Stomach (tissue), 8 donors: ENCODE measurements at regions not wholly inside any gene's neighbourhood (a gene's known extent, or its start where the extent isn't known, plus 50 kb on each side); places are given as distances from the start of the nearest gene placed in this dataset.

Source experiments
- DNase-seq, 2 donors: peaks; one replicate each; pipeline versions ENCODE4 v3.0.0 to v3.0.0-alpha.2; 2013 to 2019
- H3K27ac ChIP-seq, 5 donors: fragments of 200-600 bp in 4 of 5; sonication (generic) in 4 of 5; one replicate each; pipeline ENCODE4 v1.5.1; 2013 to 2019; ENCODE audit warnings: mild to moderate bottlenecking in 1 of 5, moderate library complexity in 1 of 5
- H3K27me3 ChIP-seq, 3 donors: fragments of 200-600 bp; sonication (generic); one replicate each; pipeline ENCODE4 v1.5.1; 2017 to 2019; ENCODE audit warnings: mixed run types in 1 of 3
- H3K36me3 ChIP-seq, 4 donors: fragments of 200-600 bp; sonication (generic); 1 replicate in 3 of 4; 2 replicates in 1 of 4; pipeline ENCODE4 v1.5.1; 2016 to 2019
- H3K4me1 ChIP-seq, 4 donors: fragments of 200-600 bp; sonication (generic); one replicate each; pipeline ENCODE4 v1.5.1; 2016 to 2019
- H3K4me3 ChIP-seq, 4 donors: fragments of 200-600 bp; sonication (generic) in 3 of 4; one replicate each; pipeline ENCODE4 v1.5.1; 2016 to 2019; ENCODE audit warnings: mild to moderate bottlenecking in 1 of 4
- H3K9me3 ChIP-seq, 4 donors: fragments of 200-600 bp; sonication (generic); one replicate each; pipeline ENCODE4 v1.5.1; 2016 to 2019
- EP300 ChIP-seq: sonication (generic); formaldehyde crosslinking; IDR thresholded peaks from one replicate; pipeline ENCODE4 v1.6.1; 2017; ENCODE audit warnings: antibody characterized with exemption
- POLR2A ChIP-seq, 4 donors: fragments of 450-650 bp; IDR thresholded peaks; one replicate each; pipeline ENCODE4 v1.6.1; 2016; ENCODE audit warnings: antibody characterized with exemption in 4 of 4, control low read depth in 2 of 4, mild to moderate bottlenecking in 1 of 4, moderate library complexity in 1 of 4
- POLR2AphosphoS5 ChIP-seq, 3 donors: sonication (generic); formaldehyde crosslinking; IDR thresholded peaks; one replicate each; pipeline ENCODE4 v1.6.1; 2016; ENCODE audit warnings: antibody characterized with exemption in 3 of 3
- WGBS, 5 donors: extraction: QIAGEN DNeasy Blood & Tissue Kit in 3 of 5; methylation state at CpG; one replicate each; pipeline versions ENCODE4 v1.1.5 to v1.1.7; 2013 to 2018; 5-methylcytosine and 5-hydroxymethylcytosine counted together
- intact Hi-C: fragments of 100-400 bp; cut with DNase I; formaldehyde crosslinking; loops from one replicate; pipeline ENCODE4 v1.15.1; 2023; ENCODE audit warnings: low total_unique reads
- TF ChIP-seq, protein P1 (sequence below), 7 experiments: fragments of 450-650 bp in 4 of 7; fragments of 200-600 bp in 3 of 7; sonication (generic) in 3 of 7; IDR thresholded peaks; one replicate each; pipeline ENCODE4 v1.5.1; 2016 to 2019; ENCODE audit warnings: antibody characterized with exemption in 7 of 7, control low read depth in 2 of 7, mild to moderate bottlenecking in 1 of 7
- donor health status: healthy with polysubstance abuse.
- donor health status: Bipolar disorder and iron deficiency.
- donor health status: healthy.

DNA sequence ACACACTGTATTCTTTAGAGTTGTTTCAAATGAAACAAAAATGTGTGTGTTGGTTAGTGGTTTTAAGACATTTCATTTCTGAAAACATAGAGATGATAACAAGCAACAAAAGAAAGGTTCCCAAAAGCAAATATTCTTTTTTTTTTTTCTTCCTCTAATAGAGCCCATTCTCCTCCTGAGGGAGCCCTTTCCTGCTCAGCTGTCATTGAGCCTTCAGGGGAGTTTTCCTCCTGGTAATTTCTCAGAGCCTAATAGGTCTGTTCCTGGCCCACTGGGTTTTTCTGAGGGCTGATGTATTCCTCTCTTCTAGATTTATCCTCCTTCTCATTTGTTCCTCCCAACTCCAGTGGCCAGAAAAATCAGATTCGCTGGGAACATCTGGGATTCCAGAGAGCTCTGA is 654.5 kb downstream of the NOVA1 start:
- Histone ChIP-seq H3K4me3 (no peak overlapping the region), H3K27ac (no peak overlapping the region), H3K4me1 (no peaks in the 10 kb centered on the region), H3K36me3 (no peaks in the 10 kb centered on the region), H3K9me3 (no peaks in the 10 kb centered on the region), H3K27me3 (no peaks in the 10 kb centered on the region)
- intact Hi-C loops = no loop called here
- TF ChIP-seq EP300 = no peak
- no peak for TF ChIP-seq POLR2A (IDR thresholded peaks at IDR 0.05)
- no peak for TF ChIP-seq POLR2AphosphoS5 (IDR thresholded peaks at IDR 0.05)
- TF ChIP-seq, protein P1, sequence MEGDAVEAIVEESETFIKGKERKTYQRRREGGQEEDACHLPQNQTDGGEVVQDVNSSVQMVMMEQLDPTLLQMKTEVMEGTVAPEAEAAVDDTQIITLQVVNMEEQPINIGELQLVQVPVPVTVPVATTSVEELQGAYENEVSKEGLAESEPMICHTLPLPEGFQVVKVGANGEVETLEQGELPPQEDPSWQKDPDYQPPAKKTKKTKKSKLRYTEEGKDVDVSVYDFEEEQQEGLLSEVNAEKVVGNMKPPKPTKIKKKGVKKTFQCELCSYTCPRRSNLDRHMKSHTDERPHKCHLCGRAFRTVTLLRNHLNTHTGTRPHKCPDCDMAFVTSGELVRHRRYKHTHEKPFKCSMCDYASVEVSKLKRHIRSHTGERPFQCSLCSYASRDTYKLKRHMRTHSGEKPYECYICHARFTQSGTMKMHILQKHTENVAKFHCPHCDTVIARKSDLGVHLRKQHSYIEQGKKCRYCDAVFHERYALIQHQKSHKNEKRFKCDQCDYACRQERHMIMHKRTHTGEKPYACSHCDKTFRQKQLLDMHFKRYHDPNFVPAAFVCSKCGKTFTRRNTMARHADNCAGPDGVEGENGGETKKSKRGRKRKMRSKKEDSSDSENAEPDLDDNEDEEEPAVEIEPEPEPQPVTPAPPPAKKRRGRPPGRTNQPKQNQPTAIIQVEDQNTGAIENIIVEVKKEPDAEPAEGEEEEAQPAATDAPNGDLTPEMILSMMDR (IDR thresholded peaks at IDR 0.05) = no peak
- 74 to 96% (median 93%) methylated on average over 1 of the region's 1 CpG for WGBS, 5 donors
- DNase-seq = no peak

DNA sequence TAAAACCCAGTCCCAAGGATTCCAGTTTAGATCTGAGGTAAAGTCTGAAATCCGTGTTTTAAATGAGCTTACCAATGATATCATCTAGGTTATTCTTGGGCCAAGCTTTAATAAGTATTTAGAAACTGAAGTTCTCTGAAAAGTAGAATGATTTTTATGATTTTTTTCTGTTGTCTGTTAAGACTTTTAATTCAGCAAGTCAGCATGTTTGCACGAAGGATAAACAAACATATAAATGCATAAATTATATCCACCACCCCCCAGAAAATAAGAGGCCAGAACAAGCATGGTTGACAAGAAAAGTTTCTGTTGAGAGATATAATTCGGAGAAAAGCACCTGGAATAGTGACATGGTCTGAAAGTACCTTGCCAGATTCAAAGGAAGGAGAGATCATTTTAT is 655.7 kb downstream of the NOVA1 start:
- intact Hi-C loops = no loop called here
- Histone ChIP-seq H3K4me1 (no peaks in the 10 kb centered on the region), H3K36me3 (no peaks in the 10 kb centered on the region), H3K9me3 (no peaks in the 10 kb centered on the region), H3K4me3 (no peak overlapping the region), H3K27me3 (no peaks in the 10 kb centered on the region), H3K27ac (no peak overlapping the region)
- TF ChIP-seq, protein P1 (IDR thresholded peaks at IDR 0.05) = no peak
- TF ChIP-seq POLR2A (IDR thresholded peaks at IDR 0.05) = no peak
- no peak for TF ChIP-seq POLR2AphosphoS5 (IDR thresholded peaks at IDR 0.05)
- no peak for TF ChIP-seq EP300
- DNase-seq = no peak
- 60 to 74% (median 69%) methylated on average over 3 of the region's 3 CpGs for WGBS, 5 donors

DNA sequence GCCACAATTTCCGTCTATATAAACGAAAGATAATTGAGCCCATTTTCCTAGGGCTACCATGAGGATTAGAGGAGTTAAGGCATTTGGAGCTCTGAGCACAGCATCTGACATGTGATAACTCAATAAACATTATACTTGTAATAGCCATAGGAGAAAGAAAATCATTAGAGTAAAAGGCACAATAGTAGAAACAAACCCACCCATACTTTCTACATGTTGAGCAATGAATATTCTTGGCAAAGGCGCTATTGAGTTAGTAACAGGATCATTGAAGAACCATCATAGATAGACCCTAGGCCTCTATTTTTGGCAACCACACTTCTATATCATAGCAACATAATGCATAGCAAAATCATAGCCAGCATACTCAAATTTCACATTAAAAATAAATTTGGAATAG is 664.1 kb downstream of the NOVA1 start:
- H3K4me1 ChIP-seq = no peaks in the 10 kb centered on the region
- WGBS, 5 donors = 63 to 82% (median 81%) methylated on average over 3 of the region's 3 CpGs
- H3K27ac ChIP-seq = no peak overlapping the region
- no peaks in the 10 kb centered on the region for H3K9me3 ChIP-seq
- H3K4me3 ChIP-seq = no peak overlapping the region
- peak in 1 of 2 donors; percentile 22 for DNase-seq
- TF ChIP-seq POLR2A (IDR thresholded peaks at IDR 0.05) = no peak
- intact Hi-C loops = no loop called here
- no peaks in the 10 kb centered on the region for H3K36me3 ChIP-seq
- no peaks in the 10 kb centered on the region for H3K27me3 ChIP-seq

DNA sequence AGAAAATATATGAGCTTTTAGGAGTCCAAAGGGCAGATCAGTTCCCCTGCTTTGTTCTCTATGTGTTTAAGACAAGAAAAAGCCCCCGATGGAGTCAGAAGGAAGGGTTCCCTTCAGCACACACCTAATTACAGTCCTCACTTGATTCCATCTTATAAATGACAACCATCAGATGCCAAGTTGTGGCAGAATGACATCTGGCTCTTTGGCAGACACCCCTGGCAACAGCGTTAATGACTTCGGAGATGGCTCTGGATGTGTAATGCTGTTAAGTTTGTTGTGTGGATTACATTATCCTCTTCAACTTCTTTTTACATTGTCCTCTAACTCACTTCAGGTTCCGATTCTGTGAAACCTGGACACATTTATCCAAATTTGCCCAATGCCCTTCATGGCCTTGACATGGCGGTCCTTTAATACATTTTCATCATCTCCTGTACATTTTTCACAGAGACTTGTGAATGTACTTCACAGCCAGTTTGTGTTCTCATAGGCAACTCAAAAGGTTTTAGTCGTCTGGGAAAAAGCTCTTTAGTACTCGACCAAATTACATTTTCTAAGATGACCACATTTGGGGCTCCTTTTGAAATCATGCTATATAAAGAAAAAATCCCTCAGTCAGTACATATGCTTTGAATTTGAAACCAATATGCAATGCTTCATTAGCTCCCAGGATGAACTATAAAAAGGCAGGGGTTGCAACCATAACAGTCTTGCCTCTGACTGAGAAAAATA is 667.8 kb downstream of the NOVA1 start:
- H3K36me3 ChIP-seq = no peaks in the 10 kb centered on the region
- intact Hi-C loops = no loop called here

DNA sequence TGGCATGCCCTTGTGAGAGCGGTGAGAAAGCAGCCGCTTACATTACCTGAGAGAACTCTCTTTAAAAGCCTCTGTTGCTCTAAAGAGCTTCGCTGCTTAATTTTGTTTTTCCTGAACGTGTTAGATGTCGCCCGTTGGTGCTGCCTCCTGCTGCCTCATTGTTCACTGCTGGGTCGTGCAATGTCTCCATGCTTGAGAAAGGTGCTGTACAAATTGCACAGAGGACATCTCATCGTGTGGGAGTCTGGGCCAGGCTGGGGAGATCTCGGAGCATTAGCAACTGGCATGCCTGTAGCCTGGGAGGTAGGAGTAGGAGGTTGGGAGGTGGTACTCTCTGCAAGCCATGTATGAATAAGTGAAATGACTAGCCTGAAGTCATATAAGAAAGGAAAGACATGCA is 686.0 kb downstream of the NOVA1 start:
- WGBS, 5 donors = 77 to 83% (median 82%) methylated on average over 9 of the region's 9 CpGs
- Histone ChIP-seq H3K27me3 (no peaks in the 10 kb centered on the region), H3K4me3 (no peak overlapping the region), H3K4me1 (no peaks in the 10 kb centered on the region), H3K9me3 (no peaks in the 10 kb centered on the region), H3K27ac (no peak overlapping the region), H3K36me3 (no peaks in the 10 kb centered on the region)
- intact Hi-C loops = no loop called here
- no peak for DNase-seq
- TF ChIP-seq POLR2AphosphoS5 (IDR thresholded peaks at IDR 0.05) (no peak), EP300 (no peak), POLR2A (IDR thresholded peaks at IDR 0.05) (no peak)
- TF ChIP-seq, protein P1 (IDR thresholded peaks at IDR 0.05) = no peak

More for the DNA sequence above, 667.8 kb downstream of the NOVA1 start:
- no peak for DNase-seq
- 77 to 86% (median 79%) methylated on average over 7 of the region's 7 CpGs for WGBS, 5 donors
- Histone ChIP-seq H3K4me3 (no peak overlapping the region), H3K4me1 (no peaks in the 10 kb centered on the region), H3K9me3 (no peaks in the 10 kb centered on the region), H3K27ac (no peak overlapping the region), H3K27me3 (no peaks in the 10 kb centered on the region)
- TF ChIP-seq POLR2AphosphoS5 (IDR thresholded peaks at IDR 0.05) (no peak), EP300 (no peak), POLR2A (IDR thresholded peaks at IDR 0.05) (no peak)
- TF ChIP-seq, protein P1 (IDR thresholded peaks at IDR 0.05) = no peak
